ENCODE measurements at regions not wholly inside any gene's neighbourhood (a gene's known extent, or its start where the extent isn't known, plus 50 kb on each side); places are given as distances from the start of the nearest gene placed in this dataset.
"Not testable (repeated sequence)": the region's sequence is repeated elsewhere in the genome, so short reads cannot be mapped to it uniquely, and the experiment has no call there.

DNA sequence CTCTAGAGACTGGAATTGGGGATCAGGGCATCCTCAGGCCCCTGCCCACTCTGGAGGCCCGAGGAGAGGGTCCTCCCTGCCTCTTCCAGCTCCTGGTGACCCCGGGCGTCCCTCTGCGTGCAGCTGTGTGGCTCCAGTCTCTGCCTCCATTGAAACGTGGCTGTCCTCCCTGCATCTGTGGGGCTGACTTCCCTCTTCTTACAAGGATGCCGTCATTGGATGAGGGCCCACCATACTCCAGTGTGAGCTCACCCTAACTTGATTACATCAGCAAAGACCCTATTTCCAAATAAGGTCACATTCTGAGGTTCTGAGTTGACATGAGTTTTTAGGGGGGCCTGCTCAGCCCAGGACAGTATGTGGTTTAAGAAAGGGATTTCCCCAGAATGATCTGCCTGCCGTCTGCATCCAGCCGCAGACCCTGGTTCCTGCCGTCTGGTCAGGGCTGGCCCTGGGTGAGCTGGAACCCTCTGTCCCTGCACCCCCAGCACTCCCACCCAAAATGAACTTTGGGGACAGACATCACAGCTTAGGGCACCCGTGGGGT is 4437.7 kb upstream of the TPTE start:
- H3K9me3 ChIP-seq, H3K36me3 ChIP-seq, H3K4me3 ChIP-seq, DNase-seq, H3K27me3 ChIP-seq: not testable (repeated sequence)

DNA sequence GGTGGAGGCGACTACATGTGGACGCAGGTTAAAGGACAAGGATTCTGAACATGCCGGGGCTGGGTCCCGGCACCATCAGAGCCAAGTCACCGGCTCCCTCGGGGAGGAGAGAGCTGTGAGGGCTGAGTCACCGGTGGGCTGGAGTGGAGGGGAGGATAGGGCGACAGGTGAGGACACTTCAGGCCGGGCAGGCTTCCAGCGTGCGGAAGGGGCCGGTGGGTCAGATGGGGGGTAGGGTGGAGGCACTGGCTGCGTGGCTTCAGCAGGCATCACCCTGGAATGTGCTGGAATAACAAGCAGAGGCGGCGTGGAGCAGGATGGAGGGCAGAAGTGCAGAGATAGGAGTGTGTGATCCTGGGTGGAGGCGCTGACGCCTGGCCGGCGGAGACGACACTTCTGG is 4435.3 kb upstream of the TPTE start:
- H3K9me3 ChIP-seq, DNase-seq, H3K4me3 ChIP-seq, H3K27me3 ChIP-seq, H3K36me3 ChIP-seq: not testable (repeated sequence)

- DNase-seq, H3K36me3 ChIP-seq, H3K4me3 ChIP-seq, H3K9me3 ChIP-seq, H3K27me3 ChIP-seq: not testable (repeated sequence)
Observed at GRCh38 chr21:6087579-6088178, 4433.7 kb upstream of the TPTE start.

DNA sequence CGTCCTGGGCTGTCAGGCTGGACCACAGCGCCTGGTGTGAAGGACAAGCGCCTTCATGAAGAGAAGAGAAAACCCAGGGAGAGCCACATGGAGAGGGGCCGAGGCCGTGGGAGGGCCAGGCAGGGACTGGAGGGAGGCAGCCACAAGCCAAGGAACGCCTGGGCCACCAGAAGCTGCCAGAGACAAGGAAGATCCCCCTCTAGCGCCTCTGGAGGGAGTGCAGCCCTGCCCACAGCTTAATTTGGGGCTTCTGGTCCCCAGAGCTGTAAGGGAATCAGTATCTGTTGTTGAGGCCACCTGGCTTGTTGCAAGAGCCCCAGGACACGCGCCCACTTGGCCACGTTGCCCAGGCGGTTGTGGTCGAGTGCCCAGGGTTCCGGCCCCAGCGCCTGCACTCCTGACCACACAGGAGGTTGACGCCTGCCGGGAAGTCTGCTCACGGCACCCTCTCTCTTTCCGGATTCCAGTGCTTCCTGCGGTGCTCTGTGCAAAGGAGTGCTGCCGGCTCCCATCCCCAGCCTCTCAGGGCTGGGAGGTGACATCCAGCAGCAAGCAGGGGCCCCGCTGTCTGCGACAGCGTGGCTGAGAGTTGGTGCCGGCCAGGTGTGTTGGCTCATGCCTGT is 4431.0 kb upstream of the TPTE start:
- not testable (repeated sequence) for H3K27me3 ChIP-seq, DNase-seq, H3K4me3 ChIP-seq, H3K9me3 ChIP-seq, H3K36me3 ChIP-seq

GRCh38 chr21:6091335-6092027 is 4429.9 kb upstream of the TPTE start:
- not testable (repeated sequence) for H3K36me3 ChIP-seq, H3K27me3 ChIP-seq, H3K9me3 ChIP-seq, DNase-seq, H3K4me3 ChIP-seq

DNA sequence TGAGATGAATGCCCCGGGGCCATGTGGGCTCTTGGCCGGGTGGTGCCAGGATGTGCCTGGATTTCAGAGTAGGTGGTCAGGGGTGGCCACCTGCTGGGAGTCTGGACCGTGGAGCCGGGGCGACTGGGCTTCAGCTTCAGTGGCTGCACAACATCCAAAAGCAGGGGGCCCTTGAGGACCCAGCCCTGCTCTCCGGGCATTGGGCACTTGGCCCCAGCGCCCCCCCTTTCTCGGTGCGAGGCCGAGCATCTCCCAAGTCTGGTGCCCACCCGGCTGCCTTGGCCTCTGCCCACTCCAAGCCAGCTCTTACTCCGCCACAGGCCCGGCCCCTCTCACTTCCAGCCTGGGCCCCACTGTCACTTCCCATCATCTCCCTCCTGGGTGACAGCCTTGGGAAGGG is 4429.0 kb upstream of the TPTE start:
- H3K36me3 ChIP-seq, H3K9me3 ChIP-seq, H3K4me3 ChIP-seq, DNase-seq, H3K27me3 ChIP-seq: not testable (repeated sequence)

- not testable (repeated sequence) for H3K9me3 ChIP-seq, H3K4me3 ChIP-seq, H3K36me3 ChIP-seq, DNase-seq, H3K27me3 ChIP-seq
Observed at GRCh38 chr21:6093419-6093818, 4428.0 kb upstream of the TPTE start.

DNA sequence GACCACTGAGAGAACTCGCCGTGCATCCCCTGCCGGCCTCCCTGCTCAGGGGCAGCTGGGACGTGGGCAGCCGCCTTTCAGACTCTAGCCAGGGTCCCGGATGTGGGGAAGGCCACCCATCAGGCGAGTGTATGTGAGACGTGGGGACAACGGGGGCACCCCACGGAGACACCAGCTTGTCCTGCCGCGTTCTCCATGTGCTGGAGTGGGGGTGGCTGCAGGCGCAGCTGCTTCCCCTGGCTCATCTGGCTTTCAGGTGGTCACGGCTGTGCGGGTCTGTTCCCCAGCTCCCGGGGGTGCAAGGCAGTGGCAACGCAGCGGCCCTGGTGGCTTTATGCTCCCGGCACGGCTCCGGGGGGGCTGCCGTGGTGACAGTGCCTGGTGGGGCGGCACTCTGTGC is 4427.5 kb upstream of the TPTE start:
- not testable (repeated sequence) for H3K4me3 ChIP-seq, H3K9me3 ChIP-seq, DNase-seq, H3K36me3 ChIP-seq, H3K27me3 ChIP-seq

DNA sequence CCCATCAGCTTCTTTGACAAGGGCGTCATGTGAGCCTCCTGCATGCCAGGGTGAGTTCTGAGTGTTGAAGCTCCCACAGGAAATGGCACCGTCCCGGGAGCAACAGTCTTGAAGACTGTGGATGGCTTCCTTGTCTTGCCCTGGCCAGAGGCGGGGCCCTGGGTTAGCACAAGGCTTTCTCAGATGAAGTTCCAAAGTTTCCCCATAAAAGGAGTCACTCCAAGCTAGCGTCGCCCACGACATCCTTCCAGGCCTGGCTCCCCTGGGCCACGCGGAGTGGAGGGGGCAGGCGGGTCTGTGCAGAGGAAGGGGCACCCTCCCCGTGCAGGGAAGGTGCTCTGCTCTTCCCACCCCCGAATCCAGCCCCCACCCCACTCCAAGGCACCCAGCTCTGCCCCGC is 4426.1 kb upstream of the TPTE start:
- DNase-seq, H3K27me3 ChIP-seq, H3K4me3 ChIP-seq, H3K36me3 ChIP-seq, H3K9me3 ChIP-seq: not testable (repeated sequence)

GRCh38 chr21:6096560-6097424 is 4424.6 kb upstream of the TPTE start:
- not testable (repeated sequence) for H3K9me3 ChIP-seq, H3K27me3 ChIP-seq, H3K4me3 ChIP-seq, H3K36me3 ChIP-seq, DNase-seq

DNA sequence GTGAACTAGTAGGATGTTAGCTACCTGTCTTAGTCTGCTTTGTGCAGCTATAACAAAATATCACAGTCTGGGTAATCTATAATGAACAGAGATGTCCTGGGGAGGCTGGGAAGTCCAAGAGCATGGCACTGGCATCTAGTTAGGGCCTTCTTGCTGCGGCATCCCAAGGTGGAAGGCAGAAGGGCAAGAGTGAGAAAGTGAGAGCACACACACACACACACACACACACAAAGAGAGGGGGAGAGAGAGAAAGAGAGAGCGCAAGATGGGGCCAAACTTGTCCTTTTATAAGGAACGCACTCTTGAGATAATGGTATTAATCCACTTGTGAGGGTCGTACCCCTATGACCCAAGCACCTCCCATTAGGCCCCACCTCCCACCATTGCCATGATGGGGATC is 4423.6 kb upstream of the TPTE start:
- H3K36me3 ChIP-seq, H3K27me3 ChIP-seq, H3K4me3 ChIP-seq, DNase-seq, H3K9me3 ChIP-seq: not testable (repeated sequence)

DNA sequence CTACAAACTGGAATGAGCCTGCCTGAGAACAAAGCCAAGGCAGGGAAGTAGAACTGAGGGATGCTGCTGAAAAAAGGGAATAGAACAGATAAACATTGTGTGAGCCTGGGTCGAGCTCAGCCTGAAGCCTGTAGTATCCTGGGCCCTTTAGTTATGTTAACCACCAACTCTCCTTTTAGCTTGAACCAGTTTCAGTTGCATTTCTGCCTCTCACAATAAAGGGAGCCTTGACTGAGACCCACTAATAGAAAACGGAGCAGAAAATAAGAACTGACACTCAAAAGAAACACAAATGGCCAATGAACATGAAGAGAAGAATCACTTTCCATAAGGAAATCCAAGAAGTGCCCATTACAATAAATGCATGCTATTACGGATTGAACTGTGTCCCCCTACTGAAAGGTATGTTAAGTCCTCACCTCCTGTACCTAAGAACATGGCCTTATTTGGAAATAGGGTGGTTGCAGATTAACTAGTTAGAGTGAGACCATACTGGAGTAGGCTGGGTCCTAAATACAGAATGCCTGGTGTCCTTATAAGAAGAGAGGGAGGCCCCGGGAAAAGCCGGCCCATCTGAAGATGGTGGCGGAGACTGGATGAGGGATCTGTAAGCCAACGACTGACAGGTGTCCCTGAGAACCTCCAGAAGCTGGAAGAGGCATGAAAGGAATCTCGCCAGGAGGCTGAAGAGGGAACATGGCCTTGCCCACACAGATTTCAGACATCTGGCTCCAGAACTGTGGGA is 4423.0 kb upstream of the TPTE start:
- H3K9me3 ChIP-seq, H3K36me3 ChIP-seq, H3K27me3 ChIP-seq, H3K4me3 ChIP-seq, DNase-seq: not testable (repeated sequence)

- not testable (repeated sequence) for H3K9me3 ChIP-seq, H3K27me3 ChIP-seq, H3K4me3 ChIP-seq, DNase-seq, H3K36me3 ChIP-seq
Observed at GRCh38 chr21:6101588-6101987, 4419.8 kb upstream of the TPTE start.

GRCh38 chr21:6104546-6104945 is 4416.8 kb upstream of the TPTE start:
- H3K9me3 ChIP-seq, H3K27me3 ChIP-seq, H3K4me3 ChIP-seq, DNase-seq, H3K36me3 ChIP-seq: not testable (repeated sequence)

DNA sequence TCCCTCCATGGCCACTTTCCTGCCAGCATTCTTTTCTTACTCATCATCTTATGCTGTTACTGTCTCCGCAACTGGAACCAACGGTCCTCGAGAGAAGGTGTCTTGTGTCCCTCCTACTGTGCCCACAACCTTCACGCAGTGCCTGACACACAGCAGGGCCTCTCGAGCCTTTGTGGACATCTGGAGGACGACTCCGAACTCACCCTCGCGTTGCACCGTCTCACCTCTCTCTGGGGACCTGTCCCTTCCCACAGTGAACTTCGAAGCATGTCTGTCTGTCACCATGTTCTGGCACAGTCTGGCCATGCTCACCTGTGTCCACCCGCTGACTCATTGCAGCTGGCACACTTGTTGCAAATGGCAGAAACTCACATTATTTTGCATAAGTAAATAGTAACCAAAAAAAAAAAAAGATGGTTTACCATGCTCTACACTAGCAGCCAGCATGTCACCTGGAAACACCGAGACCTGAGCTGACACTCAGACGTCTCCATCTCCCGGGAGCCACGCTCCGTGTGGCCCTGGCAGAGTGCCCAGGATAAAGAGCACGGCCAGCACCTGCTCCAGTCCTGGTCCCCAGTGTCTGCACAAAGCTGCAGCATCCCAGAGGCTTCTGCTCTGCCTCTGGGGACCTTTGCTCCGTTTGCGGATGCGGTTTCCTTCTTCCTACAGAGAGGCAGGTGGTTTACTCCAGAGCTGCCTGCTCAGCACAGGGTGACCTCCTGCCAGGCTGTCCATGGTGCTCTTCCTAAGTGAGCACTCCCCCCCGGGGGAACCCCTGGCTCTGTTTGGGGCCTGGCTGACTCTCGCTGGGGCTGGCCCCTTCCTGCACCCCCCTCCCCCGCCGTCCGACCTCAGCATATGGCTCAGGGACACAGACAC is 4414.5 kb upstream of the TPTE start:
- not testable (repeated sequence) for H3K9me3 ChIP-seq, H3K36me3 ChIP-seq, H3K27me3 ChIP-seq, H3K4me3 ChIP-seq, DNase-seq

GRCh38 chr21:6108894-6109293 is 4412.5 kb upstream of the TPTE start:
- H3K4me3 ChIP-seq, DNase-seq, H3K36me3 ChIP-seq, H3K27me3 ChIP-seq, H3K9me3 ChIP-seq: not testable (repeated sequence)

Data from MG63 (cell line).